ENCODE measurements at regions not wholly inside any gene's neighbourhood (a gene's known extent, or its start where the extent isn't known, plus 50 kb on each side); places are given as distances from the start of the nearest gene placed in this dataset.
"Not testable (repeated sequence)": the region's sequence is repeated elsewhere in the genome, so short reads cannot be mapped to it uniquely, and the experiment has no call there.

DNA sequence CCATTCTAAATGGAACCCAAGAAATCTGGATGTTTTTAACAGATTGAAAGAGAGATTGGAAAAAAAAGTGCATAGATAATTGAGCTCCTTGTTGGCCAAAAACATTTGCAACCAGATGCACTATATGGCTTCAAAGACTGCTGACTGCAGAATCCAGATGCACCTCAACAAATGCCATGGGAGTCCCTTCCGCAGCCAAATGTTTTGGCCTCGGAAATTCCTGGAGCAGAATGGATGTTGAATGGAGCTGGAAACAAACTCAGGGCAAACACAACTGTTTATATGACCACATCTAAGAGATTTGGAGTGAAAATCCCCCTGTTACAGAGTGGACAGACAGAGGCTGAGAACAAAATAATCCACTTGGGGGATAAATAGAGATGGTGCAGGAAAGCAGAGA, 285.0 kb upstream of the NFIA start:
- no peak for DNase-seq

DNA sequence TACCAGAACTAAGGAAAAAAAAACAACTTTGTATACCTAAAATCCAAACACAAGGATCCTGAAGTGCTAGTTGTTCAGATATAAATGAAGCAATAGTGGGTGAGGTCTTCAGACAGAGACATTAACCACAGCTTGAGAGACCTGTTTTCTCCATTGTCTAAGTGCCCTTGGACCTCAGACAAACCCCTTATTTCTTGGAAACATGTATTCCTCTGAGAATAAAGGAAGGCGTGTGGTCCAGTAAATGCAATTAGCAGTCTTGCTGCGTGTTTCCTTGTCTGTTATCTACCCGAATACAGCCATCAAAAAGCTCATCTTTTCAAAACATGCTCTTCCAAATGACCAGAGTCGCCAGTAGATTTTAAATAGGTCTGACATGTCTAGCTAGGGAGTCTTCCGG, 291.1 kb upstream of the NFIA start:
- no peak for DNase-seq

DNA sequence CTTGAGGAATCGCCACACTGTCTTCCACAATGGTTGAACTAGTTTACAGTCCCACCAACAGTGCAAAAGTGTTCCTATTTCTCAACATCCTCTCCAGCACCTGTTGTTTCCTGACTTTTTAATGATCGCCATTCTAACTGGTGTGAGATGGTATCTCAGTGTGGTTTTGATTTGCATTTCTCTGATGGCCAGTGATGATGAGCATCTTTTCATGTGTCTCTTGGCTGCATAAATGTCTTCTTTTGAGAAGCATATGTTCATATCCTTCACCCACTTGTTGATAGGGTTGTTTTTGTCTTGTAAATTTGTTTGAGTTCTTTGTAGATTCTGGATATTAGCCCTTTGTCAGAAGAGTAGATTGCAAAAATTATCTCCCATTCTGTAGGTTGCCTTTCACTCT, 309.3 kb upstream of the NFIA start:
- DNase-seq = not testable (repeated sequence)

- no peak for DNase-seq
Observed at GRCh38 chr1:60769082-60769481, 313.3 kb upstream of the NFIA start.

- DNase-seq = peak; percentile 2
Observed at GRCh38 chr1:60765204-60765603, 317.2 kb upstream of the NFIA start.

DNA sequence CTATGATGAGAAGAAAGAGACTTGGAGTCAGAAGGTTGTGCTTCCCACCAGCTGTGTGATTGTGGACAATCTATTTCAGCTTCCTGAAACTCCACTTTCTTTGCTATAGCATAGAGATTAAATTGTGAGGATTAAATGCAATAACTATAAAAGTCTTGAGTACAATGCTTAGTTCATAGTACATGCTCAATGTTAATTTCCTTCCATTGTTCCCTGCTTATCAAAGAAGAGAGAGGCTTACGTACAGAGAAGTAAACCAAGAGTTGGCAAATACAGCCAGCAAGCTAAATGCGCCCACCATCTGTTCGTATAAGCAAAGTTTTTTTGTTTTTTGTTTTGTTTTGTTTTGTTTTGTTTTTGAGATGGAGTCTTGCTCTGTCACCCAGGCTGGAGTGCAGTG, 317.9 kb upstream of the NFIA start:
- DNase-seq = no peak

GRCh38 chr1:60763741-60764140, 318.6 kb upstream of the NFIA start:
- DNase-seq = no peak

DNA sequence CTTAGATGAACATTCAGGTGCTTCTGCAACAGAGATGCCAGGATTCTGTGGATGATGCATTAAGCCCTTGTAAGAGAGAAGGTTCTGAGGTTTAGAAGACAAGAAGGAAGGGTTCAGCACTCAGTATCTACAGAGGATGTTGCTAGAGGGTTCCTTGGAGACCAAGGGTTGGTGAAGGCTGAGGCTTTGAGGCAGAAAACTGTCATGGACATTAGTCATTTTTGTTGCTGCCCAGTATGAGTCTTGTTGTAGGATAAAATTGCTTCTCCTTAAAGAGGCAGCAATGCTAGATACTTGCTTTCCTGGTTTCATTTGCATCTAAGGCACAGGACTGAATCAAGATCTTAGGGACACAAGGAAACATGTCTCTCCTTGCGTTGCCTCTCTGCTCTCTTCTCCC, 319.4 kb upstream of the NFIA start:
- DNase-seq = no peak

- no peak for DNase-seq
Observed at GRCh38 chr1:60762176-60762575, 320.2 kb upstream of the NFIA start.

DNA sequence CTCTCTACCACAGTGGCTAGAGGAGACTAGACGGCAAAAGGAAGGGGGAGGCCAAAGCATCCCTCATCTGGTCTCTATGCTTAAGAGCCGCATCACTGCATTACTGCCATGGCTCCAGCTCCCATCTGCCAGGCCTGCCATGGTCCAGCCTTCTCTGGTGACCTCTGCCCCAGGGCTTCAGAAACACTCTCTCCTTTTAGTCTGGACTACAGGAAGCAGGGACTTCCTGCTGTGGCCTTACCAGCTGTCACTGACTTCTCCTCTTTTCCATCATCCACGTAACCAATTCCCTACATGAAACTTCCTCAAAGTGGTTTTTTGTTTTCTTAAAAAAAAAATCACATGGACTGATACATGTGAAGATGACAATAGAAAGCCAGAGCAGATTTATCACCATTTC, 323.1 kb upstream of the NFIA start:
- DNase-seq = no peak

GRCh38 chr1:60757485-60757884, 324.9 kb upstream of the NFIA start:
- no peak for DNase-seq

DNA sequence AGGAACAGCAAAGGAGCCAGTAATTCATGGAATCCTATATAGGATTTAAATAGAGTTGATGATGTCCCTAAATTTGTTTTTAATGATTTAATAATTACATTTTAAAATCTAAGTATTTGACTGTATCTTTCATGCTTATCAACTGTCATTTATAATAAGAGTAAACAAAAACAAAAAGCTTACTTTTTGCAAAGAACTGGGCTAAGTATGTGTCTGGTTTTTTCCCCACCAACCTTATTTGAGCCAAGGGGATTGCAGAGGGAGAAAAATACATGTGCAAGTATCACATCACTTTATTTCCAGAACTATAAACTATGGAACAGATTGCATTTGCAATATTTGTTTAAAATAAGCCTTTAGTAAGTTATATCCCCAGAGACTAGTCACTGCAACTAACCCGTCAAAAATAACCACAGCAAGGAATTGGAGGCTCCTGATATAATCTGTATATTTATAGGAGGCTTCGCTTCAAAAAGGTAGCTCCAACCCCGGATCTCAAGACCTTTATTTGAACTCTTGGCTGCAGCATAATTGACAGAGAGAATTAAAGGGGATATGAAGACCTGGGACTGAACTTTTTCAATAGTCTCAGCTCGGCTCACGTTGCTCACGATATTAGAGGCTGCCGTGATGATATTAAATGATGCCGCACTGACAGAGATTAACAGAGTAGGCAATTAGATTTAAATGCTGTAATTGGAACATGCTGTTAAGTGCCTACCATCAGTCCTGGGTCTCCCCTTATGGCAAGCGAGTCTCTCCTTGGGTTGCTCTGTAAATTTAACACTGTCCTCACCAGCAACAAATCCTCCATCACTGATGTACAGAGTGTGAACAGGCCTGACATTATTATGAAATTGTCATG, 329.1 kb upstream of the NFIA start:
- no peak for DNase-seq

GRCh38 chr1:60751306-60751705, 331.1 kb upstream of the NFIA start:
- DNase-seq = no peak

DNA sequence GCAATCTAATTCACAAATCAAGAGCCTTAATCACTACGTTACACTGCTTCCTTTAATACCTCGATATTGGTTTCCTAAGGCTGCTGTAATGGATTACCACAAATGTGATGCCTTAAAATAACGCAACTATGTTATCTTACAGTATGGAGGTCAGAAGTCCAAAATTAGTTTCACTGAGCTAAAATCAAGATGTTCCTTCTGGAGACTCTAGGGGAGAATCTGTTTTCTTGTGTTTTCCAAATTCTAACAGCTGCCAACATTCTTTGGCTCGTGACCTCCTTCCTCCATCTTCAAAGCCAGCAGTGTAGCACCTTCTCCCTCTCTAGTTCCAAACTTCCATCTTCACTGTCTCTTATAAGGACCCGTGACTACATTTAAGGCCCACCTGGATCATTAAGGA, 335.0 kb upstream of the NFIA start:
- DNase-seq = no peak

DNA sequence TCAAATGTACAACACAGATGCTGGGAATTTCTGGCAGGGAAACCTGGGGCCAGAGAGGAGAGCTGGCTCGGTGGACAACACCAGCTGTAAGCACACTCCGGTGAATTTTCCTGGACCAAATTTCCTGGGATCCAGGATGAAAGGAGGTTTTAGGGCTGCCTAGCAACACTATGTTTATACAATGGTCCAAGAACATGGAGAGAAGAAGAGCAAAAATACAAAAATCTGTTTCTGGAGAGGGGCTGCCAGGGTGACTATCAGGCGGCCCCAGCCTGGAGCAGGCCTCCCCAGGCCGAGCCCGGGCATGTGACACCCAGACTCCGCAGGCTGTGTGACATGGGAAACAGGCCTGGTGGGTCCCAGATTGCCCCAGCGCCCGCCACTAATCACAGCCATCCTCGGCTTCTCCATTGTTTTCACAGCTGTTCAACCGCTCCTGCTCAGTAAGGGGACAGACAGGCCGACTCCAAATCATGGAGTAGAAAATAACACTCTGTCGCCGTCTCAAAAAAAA, 336.0 kb upstream of the NFIA start:
- DNase-seq = no peak

GRCh38 chr1:60745484-60745883, 336.9 kb upstream of the NFIA start:
- no peak for DNase-seq

- no peak for DNase-seq
Observed at GRCh38 chr1:60742339-60742738, 340.0 kb upstream of the NFIA start.

DNA sequence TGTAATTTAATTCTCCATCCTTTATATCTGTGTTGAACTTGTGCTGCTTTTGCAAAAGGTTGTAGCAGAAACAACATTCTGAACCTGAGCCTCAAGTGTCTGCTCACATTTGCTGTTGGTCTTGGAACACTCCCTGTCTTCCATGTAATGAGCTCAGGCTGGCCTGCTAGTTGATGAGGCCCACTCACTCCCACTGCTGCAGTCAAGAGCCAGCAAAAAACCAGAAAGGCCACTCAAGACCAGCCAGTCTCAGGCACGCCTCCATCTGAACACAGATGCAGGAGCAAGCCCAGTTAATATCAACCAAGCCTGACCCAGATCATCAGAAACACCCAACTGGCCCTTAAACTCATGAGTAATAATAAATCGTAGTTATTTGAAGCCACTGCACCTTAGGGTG, 342.2 kb upstream of the NFIA start:
- DNase-seq = no peak

DNA sequence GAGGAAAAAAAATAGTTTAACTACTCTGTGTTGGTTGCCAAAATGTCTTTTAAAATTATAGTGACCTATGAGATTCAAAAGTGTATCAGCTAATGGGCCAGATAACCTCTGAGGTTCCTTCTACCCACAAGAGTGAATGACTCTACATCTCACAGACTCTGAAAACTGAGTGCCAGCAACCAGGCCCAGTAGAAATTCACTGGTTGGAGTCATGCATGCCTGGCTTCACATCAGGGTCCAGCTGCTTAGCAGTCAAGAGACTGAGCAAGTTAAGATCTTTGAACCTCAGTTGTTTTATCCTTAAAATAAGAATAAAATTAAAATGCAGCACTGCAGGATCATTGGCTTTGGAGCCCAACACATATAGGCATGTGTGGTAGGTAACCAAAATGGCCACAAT, 342.6 kb upstream of the NFIA start:
- no peak for DNase-seq

- DNase-seq = no peak
Observed at GRCh38 chr1:60732977-60733401, 349.4 kb upstream of the NFIA start.

DNA sequence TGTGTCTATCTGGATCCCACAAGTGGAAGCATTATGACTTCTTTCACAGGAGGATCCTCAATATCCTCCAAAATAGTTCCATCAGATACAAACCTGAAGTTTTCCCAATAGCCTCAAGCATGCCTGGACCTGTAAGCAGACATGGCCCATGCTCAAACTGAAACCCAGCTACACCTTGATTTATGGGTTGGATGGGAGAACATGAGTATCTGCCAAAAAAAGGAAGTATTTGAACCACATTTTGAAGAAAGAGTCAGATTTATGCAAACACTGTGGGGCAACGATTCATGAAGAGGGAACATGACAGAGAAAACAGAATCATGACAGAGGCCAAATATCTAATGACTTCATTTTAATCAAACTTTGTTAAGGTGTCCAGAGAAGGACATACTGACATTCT, 351.0 kb upstream of the NFIA start:
- no peak for DNase-seq

- no peak for DNase-seq
Observed at GRCh38 chr1:60727552-60727951, 354.8 kb upstream of the NFIA start.

- DNase-seq = no peak
Observed at GRCh38 chr1:60716472-60716871, 365.9 kb upstream of the NFIA start.

DNA sequence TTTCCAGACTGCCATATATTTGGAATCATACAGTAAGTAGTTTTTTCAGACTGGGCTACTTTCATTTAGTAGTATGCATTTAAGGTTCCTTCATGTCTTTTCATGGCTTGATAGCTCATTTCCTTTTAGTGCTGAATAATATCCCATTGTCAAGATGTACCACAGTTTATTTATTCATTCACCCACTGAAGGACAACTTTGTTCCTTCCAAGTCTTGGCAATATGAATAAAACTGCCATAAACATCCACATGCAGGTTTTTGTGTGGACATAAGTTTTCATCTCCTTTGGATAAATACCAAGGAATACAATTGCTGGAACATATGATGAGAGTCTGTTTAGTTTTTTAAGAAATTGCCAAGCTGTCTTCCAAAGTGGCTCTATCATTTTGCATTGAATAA, 366.4 kb upstream of the NFIA start:
- DNase-seq = no peak

DNA sequence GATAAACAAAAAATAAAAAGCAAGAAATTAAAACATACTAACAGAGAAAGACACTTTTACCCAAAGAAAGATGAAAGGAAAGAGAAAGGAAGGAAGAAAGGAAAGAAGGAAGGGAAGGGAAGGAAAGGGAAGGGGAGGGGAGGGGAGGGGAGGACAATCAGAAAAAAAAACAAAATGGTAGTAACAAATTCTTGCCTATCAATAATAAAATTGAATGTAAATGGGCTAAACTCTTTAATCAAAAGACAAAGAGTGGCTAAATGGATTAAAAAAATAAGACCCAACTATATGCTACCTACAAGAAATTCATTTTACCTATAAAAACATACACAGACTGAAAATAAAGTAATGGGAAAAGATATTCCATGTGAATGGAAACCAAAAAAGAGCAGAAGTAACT, 372.9 kb upstream of the NFIA start:
- no peak for DNase-seq

All from NCI-H1048 (cell line).